Chondrocyte (in vitro differentiated cells): ENCODE measurements at regions not wholly inside any gene's neighbourhood (a gene's known extent, or its start where the extent isn't known, plus 50 kb on each side); places are given as distances from the start of the nearest gene placed in this dataset.
A peak's percentile ranks its signal among the peaks of the same experiment; 100 is the strongest.

Experiments used
- DNase-seq: peaks from one replicate; pipeline ENCODE4 v3.0.0; 2021; ENCODE audit warnings: mixed read lengths, low spot score
- H3K27ac Mint-ChIP-seq: one replicate; pipeline ENCODE4 v1.8.0; 2021; ENCODE audit warnings: mild to moderate bottlenecking, moderate library complexity, mixed read lengths; ENCODE audit not compliant: unreplicated experiment
- H3K27me3 Mint-ChIP-seq: 2 replicates; pipeline ENCODE4 v1.8.0; 2021; ENCODE audit warnings: low read depth, mixed read lengths
- H3K36me3 Mint-ChIP-seq: 2 replicates; pipeline ENCODE4 v1.8.0; 2021; ENCODE audit warnings: low read depth, mixed read lengths
- H3K4me1 Mint-ChIP-seq: 2 replicates; pipeline ENCODE4 v1.8.0; 2021; ENCODE audit warnings: low read depth, mild to moderate bottlenecking, mixed read lengths
- H3K4me3 Mint-ChIP-seq: one replicate; pipeline ENCODE4 v1.8.0; 2021; ENCODE audit warnings: mild to moderate bottlenecking, moderate library complexity, mixed read lengths; ENCODE audit not compliant: unreplicated experiment
- H3K9me3 Mint-ChIP-seq: 2 replicates; pipeline ENCODE4 v1.8.0; 2021; ENCODE audit warnings: low read depth, mixed read lengths
- CTCF ChIP-seq: fragments of 200-600 bp; sonication (generic); IDR thresholded peaks from 2 replicates; pipeline ENCODE4 v1.5.0; 2021; ENCODE audit warnings: antibody characterized with exemption, mild to moderate bottlenecking, moderate library complexity

- no peak for TF ChIP-seq CTCF
- H3K27ac Mint-ChIP-seq, result no peak overlapping the region
- H3K4me3 Mint-ChIP-seq, result no peak overlapping the region
- H3K36me3 Mint-ChIP-seq, result no peaks in the 10 kb centered on the region
- H3K27me3 Mint-ChIP-seq, result peaks cover 46% of the 10 kb centered on the region
- H3K9me3 Mint-ChIP-seq, result no peaks in the 10 kb centered on the region
- DNase-seq, result peak; percentile 46
- peaks cover 4% of the 10 kb centered on the region for H3K4me1 Mint-ChIP-seq
These were observed 276.6 kb upstream of the TNRC6C start for GRCh38 chr17:77681861-77682260.

- H3K36me3 Mint-ChIP-seq, result no peaks in the 10 kb centered on the region
- no peak overlapping the region for H3K27ac Mint-ChIP-seq
- peaks cover 37% of the 10 kb centered on the region for H3K27me3 Mint-ChIP-seq
- no peak overlapping the region for H3K4me3 Mint-ChIP-seq
- peak; percentile 29 for DNase-seq
- no peaks in the 10 kb centered on the region for H3K9me3 Mint-ChIP-seq
- TF ChIP-seq CTCF, result no peak
- peaks cover 4% of the 10 kb centered on the region for H3K4me1 Mint-ChIP-seq
These were observed 273.4 kb upstream of the TNRC6C start for GRCh38 chr17:77684803-77685798.

GRCh38 chr17:77685881-77686486, 272.5 kb upstream of the TNRC6C start:
- Mint-ChIP-seq H3K4me1 (peaks cover 4% of the 10 kb centered on the region), H3K9me3 (no peaks in the 10 kb centered on the region), H3K27me3 (peaks cover 44% of the 10 kb centered on the region), H3K36me3 (no peaks in the 10 kb centered on the region), H3K27ac (no peak overlapping the region), H3K4me3 (no peak overlapping the region)
- no peak for DNase-seq
- TF ChIP-seq CTCF, result no peak

GRCh38 chr17:77686903-77687302, 271.6 kb upstream of the TNRC6C start:
- no peak for TF ChIP-seq CTCF
- H3K27me3 Mint-ChIP-seq, result peaks cover 52% of the 10 kb centered on the region
- no peak overlapping the region for H3K27ac Mint-ChIP-seq
- no peaks in the 10 kb centered on the region for H3K36me3 Mint-ChIP-seq
- H3K4me1 Mint-ChIP-seq, result peaks cover 2% of the 10 kb centered on the region
- no peaks in the 10 kb centered on the region for H3K9me3 Mint-ChIP-seq
- DNase-seq, result no peak
- H3K4me3 Mint-ChIP-seq, result no peak overlapping the region

GRCh38 chr17:77687417-77687816, 271.1 kb upstream of the TNRC6C start:
- no peak overlapping the region for H3K4me3 Mint-ChIP-seq
- H3K27me3 Mint-ChIP-seq, result peaks cover 56% of the 10 kb centered on the region

More at GRCh38 chr17:77687417-77687816, 271.1 kb upstream of the TNRC6C start:
- no peak for DNase-seq
- no peaks in the 10 kb centered on the region for H3K36me3 Mint-ChIP-seq
- H3K27ac Mint-ChIP-seq, result no peak overlapping the region
- H3K9me3 Mint-ChIP-seq, result no peaks in the 10 kb centered on the region
- no peaks in the 10 kb centered on the region for H3K4me1 Mint-ChIP-seq
- no peak for TF ChIP-seq CTCF
